Stimulated activated naive CD8-positive, alpha-beta T cell treated with anti-CD3 and anti-CD28 coated beads, Interleukin-15, amount 100 ng/mL, for 72 hours (primary cell): ENCODE measurements at regions not wholly inside any gene's neighbourhood (a gene's known extent, or its start where the extent isn't known, plus 50 kb on each side); places are given as distances from the start of the nearest gene placed in this dataset.

Source experiments
- ATAC-seq: fragments of 150-1000 bp; cut with Tn5 transposase; 2 replicates; pipeline ENCODE4 v1.10.0; 2021; ENCODE audit warnings: mild to moderate bottlenecking, moderate library complexity
- DNase-seq, 2 donors: peaks; one replicate each; pipeline ENCODE4 v3.0.0; 2021 to 2022
- H3K27ac Mint-ChIP-seq, 2 donors: one replicate each; pipeline ENCODE4 v1.8.0; 2022; ENCODE audit warnings: mild to moderate bottlenecking in 2 of 2, mixed read lengths in 2 of 2, moderate library complexity in 2 of 2
- H3K27me3 Mint-ChIP-seq: one replicate; pipeline ENCODE4 v1.8.0; 2022; ENCODE audit warnings: mixed read lengths
- H3K4me1 Mint-ChIP-seq: one replicate; pipeline ENCODE4 v1.8.0; 2022; ENCODE audit warnings: mild to moderate bottlenecking, mixed read lengths
- H3K4me3 Mint-ChIP-seq, 2 donors: one replicate each; pipeline ENCODE4 v1.8.0; 2022; ENCODE audit warnings: mild to moderate bottlenecking in 2 of 2, mixed read lengths in 2 of 2, moderate library complexity in 1 of 2
- H3K9me3 Mint-ChIP-seq, 2 donors: one replicate each; pipeline ENCODE4 v1.8.0; 2022; ENCODE audit warnings: mixed read lengths in 2 of 2

DNA sequence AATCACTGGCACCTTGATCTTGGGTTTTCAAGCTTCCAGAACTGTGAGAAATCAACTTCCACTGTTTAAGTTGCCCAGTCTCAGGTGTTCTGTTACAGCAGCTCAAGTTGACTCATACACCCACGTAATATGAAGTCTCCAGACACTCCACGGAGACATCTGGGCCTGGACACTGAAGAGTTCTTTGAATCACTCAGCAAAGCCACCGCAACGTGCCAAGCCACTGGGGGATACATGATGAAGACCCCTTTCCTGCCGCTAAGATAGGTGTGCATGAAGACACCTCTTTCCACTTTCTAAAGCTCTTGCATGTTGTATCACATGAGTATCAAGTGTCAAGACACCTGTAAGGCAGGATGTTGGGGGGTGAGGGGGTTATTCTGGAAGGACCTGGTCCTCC is 311.7 kb upstream of the RTL1 start:
- ATAC-seq (no peak), DNase-seq (no peak)
- Mint-ChIP-seq H3K4me3 (no peak overlapping the region), H3K27ac (no peak overlapping the region), H3K9me3 (peaks cover 16 to 25% of the 10 kb centered on the region in 2 donors), H3K4me1 (no peaks in the 10 kb centered on the region), H3K27me3 (no peaks in the 10 kb centered on the region)

DNA sequence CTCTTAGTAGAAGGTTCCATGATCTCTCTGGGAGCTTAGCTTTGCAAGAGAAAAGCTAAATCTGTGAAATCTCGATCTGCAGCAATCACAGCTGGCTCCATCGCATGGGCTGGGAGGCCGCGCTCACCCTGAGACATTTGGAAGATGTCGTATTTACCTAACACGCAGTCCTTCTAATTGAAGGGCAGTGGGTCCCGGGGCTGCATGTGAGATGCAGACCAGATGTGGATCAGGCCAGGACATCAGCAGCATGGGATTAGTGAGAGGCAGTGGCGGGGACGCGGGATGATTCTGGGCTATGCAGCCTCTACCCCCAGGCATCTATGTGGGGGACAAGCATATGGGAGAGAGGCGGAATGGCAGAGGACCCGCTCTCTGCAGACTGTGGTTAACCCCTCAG is 312.4 kb upstream of the RTL1 start:
- Mint-ChIP-seq H3K27me3 (no peaks in the 10 kb centered on the region), H3K27ac (no peak overlapping the region), H3K9me3 (peaks cover 10 to 25% of the 10 kb centered on the region in 2 donors), H3K4me3 (no peak overlapping the region), H3K4me1 (no peaks in the 10 kb centered on the region)
- no peak for DNase-seq
- no peak for ATAC-seq

DNA sequence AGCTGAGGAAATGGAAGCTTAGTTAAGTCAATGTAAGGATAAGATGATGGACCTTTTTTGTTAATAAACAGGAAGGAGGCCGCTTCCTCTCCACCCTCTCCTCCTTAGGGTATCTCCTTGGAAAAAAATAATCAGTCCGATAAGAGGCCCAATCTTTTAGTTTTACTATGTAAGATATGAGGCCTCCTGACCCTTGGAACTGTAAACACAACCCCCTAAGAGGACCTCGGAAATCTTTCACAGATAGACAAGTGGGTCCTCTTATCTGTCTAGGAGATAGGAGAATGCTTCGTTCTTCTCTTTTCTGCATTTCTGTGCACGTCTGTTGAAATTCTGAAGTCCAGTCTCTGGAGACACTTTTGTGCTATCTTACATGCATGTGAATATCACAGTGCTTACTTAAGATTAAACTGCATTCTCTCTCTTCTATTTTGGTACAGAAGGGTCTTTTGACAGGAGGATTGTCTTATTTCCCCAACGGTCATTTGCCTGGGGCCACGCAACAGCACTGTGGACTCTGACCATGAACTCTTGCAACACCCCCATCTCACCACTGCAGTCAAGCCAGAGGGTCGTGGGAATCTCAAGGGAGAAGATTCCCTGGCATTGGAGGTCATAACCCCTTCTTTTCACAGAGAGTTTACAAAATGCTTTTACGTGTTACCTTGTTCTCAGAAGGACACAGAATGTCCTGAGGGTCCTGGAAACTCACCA is 313.0 kb upstream of the RTL1 start:
- Mint-ChIP-seq H3K4me3 (no peak overlapping the region), H3K4me1 (no peaks in the 10 kb centered on the region), H3K27me3 (no peaks in the 10 kb centered on the region), H3K9me3 (peaks cover 10 to 25% of the 10 kb centered on the region in 2 donors), H3K27ac (no peak overlapping the region)
- ATAC-seq (no peak), DNase-seq (no peak)

DNA sequence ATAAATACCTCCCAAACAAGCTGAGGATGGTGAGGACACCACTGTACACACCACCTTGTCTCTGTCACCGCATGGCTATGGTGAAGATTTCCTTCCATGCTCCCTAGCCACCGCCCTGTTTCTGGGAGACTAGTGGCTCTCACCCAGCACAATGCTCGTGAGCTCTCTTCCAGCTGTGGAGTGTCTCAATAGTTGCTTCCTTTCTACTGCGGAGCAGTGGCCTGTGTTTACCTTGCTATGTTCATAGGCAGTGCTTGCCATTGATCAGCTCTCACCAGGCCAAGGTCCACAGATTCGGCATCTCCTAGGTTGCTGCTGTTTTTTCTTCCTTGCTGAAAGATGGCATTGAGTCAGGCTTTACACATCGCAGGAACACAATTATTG is 313.6 kb upstream of the RTL1 start:
- no peak for ATAC-seq
- Mint-ChIP-seq H3K27me3 (no peaks in the 10 kb centered on the region), H3K4me1 (no peaks in the 10 kb centered on the region), H3K9me3 (peaks cover 6 to 20% of the 10 kb centered on the region in 2 donors), H3K27ac (no peak overlapping the region), H3K4me3 (no peak overlapping the region)
- peak in 1 of 2 donors; percentile 0 for DNase-seq

DNA sequence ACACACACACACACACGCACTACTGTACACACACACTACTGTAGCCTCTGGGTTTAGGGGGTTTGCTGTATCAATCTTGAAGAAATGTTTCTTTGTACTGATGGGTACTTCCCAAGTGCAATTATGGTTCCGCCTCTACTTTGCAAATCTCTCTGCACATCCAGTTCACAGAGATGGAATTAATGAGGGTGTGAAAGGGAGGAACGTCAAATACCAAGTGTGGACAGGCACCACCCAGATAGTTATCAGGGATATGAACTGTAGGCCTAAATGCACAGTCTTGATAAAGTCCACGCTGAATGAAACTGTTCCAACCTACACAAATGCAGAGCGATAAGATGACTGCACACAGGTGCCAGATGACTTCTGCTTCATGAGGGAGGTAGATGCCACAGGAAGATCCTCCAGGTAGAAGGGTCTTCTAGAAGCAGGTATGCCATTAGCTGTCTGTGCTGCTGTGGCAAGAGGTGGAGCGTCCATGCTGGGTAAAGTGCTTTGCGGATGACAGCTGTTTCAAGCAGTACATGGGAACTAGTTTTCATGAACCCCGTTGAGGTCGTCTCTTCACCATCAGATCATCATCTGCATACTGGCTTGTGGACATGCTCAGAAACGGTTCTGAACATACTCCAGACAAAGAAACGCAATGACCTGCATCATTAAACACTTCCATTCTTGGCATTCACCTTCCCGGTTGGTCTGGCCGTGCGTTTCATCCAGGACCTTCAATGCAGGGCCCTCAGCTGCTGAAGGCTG is 314.3 kb upstream of the RTL1 start:
- DNase-seq = peak in 1 of 2 donors; percentile 2
- Mint-ChIP-seq H3K27ac (no peak overlapping the region), H3K27me3 (peaks cover 2% of the 10 kb centered on the region), H3K4me1 (no peaks in the 10 kb centered on the region), H3K4me3 (no peak overlapping the region), H3K9me3 (peaks cover 4 to 15% of the 10 kb centered on the region in 2 donors)
- no peak for ATAC-seq

DNA sequence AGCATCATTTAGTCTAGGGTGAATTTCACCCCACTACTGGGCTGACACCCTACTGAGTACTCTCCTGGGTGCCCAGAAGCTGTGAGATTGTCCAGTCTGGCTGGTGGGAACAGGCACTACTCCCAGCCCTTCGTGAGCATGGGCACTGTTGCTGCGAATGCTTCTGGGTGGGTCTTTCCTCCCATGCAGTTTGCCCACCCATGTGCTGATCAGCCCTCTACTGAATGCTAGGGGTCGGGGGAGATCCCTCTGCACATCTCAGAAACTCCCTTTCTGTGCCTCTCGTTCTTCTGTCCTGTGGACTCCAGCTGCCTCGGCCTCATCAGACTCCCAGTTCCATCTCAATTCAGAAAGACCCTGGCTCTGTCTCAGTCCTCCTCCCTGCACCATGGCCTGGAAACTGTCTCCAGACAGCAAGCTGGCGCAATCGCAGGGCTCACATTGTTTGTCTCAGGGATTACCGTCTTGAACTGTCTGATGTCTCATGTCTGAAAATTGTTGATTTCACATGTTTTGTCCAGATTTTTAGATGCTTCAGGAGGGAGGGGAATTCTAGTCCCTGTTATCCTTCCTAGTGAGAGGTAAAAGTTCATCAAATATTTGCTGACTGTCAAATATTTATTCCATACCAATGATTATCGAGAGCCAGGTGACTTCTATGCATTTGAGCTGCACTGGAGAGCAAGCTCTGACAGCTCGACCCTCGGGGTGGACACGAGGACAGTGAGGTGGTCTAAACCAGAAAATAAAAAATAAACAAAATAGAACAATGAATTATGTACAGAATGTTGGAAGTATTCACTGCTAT is 316.6 kb upstream of the RTL1 start:
- Mint-ChIP-seq H3K27me3 (peaks cover 10% of the 10 kb centered on the region), H3K9me3 (peaks cover 0 to 3% of the 10 kb centered on the region in 2 donors), H3K4me1 (peaks cover 4% of the 10 kb centered on the region), H3K4me3 (no peak overlapping the region), H3K27ac (peak overlapping the region in 1 of 2 donors; percentile 79)
- DNase-seq = no peak
- ATAC-seq = no peak

DNA sequence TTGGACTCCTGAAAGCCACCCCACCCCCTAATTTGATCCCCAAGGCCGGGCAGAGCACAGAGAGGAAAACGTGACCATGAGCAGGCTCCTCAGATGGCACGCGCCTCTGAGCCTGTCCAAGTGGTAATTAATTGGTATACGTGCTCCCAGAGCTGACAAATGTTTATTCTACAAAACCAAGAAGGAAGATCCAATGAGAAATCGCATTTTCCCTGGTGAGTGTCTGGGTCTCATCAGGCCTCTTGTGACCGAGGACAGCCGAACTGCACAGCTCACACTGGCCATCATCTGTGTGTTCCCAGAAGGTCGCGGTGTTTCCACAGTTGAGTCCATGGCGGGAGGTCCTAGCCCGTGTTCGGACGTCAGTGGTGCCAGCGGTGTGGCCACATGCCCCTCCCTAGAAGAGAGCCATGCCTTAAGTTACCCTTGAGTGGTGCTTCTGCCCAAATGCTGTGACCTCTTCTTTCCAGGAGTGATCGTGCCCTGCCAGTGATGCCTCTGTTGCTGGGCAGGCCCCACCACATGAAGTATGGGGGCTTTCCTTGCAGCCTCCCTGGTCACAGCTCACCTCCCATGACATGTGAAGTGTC is 317.5 kb upstream of the RTL1 start:
- Mint-ChIP-seq H3K27me3 (peaks cover 10% of the 10 kb centered on the region), H3K27ac (no peak overlapping the region), H3K9me3 (no peaks in the 10 kb centered on the region), H3K4me1 (peaks cover 13% of the 10 kb centered on the region), H3K4me3 (no peak overlapping the region)
- ATAC-seq (no peak), DNase-seq (no peak)

DNA sequence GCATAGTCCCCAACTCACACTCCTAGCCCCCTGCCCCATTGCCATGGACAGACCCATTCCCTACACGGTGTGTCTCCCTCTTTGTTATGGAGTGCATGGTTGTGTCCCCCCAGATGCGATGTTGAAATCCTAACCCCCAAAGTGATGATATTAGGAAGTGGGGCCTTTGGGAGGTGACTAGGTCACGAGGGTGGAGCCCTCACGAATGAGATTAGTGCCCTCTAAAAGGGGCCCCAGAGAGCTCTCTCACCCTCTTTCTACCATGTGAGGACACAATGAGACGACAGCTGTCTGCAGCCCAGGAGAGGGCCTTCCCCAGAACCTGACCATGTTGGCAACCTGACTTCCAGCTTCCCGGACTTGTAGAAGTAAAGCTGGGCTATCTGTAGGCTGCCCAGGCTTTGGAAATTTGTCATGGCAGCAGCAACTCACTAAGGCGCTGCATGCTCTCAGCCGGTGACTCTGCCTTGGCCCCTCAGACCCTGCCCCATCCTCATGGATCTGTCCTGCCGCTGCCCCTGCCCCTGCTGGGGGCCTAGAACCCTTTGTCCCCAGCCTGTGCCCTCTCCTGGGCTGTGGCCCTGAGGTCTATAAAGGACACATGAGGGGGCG is 318.1 kb upstream of the RTL1 start:
- DNase-seq = no peak
- ATAC-seq = no peak
- Mint-ChIP-seq H3K27me3 (peaks cover 10% of the 10 kb centered on the region), H3K4me1 (peaks cover 20% of the 10 kb centered on the region), H3K9me3 (no peaks in the 10 kb centered on the region), H3K27ac (no peak overlapping the region), H3K4me3 (no peak overlapping the region)

DNA sequence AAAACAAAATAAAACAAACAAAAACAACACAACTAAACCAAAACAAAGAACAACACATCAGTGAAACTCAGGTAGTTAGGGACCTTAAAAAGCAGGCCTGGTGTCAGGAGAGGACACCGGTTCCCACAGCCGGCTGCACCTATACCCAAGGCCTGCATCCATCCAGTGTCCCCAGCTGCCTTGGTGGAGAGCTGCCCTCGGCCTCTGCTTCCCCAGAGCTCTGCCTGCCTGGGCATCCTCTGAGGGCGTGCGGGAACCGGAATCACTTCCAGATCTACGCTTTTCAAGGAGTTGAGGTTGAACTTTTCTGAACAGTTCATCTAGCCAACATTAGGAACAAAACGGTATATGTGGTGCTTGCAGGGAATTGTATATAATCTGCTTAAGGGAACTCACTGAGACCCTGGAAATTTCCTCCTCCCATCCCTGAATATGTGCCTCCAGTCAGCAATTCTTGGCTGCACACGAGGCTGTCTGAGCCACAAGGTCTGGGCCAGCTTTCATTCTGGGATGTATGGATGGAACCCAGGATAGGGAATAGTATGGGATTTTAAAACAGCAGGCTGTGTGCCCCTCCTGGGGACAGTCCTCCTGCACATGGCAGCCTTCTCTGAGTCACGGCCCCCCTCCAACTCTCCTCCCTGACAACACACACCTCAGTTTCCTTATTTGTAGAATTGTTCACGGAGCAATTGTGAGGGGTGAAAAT is 319.0 kb upstream of the RTL1 start:
- H3K4me3 Mint-ChIP-seq = no peak overlapping the region
- no peak for ATAC-seq

DNA sequence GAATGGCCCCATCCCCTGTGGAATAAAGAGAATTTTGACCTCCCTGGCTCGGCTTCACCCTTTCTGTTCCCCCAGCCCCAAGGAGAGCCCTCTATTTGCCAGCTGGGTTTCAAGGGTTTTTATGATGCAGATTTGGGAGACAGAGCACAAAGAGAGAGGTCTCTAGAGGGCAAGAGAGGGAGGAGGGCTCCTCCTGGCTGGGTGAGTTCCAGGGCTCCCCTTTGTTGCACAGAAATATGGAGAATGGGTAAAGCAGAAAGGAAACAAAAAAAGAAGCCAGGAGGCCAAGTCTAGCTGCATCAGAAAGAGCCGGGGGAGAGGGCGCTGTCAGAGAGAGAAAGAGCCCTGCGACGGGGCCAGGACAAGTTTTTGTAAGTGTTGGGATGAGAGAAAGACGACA is 319.6 kb upstream of the RTL1 start:
- no peaks in the 10 kb centered on the region for H3K9me3 Mint-ChIP-seq
- H3K27ac Mint-ChIP-seq = peak overlapping the region in 1 of 2 donors; percentile 30

More for the DNA sequence above, 319.0 kb upstream of the RTL1 start:
- no peak for DNase-seq
- H3K27ac Mint-ChIP-seq = no peak overlapping the region
- peaks cover 10% of the 10 kb centered on the region for H3K27me3 Mint-ChIP-seq
- H3K9me3 Mint-ChIP-seq = no peaks in the 10 kb centered on the region
- H3K4me1 Mint-ChIP-seq = peaks cover 21% of the 10 kb centered on the region

DNA sequence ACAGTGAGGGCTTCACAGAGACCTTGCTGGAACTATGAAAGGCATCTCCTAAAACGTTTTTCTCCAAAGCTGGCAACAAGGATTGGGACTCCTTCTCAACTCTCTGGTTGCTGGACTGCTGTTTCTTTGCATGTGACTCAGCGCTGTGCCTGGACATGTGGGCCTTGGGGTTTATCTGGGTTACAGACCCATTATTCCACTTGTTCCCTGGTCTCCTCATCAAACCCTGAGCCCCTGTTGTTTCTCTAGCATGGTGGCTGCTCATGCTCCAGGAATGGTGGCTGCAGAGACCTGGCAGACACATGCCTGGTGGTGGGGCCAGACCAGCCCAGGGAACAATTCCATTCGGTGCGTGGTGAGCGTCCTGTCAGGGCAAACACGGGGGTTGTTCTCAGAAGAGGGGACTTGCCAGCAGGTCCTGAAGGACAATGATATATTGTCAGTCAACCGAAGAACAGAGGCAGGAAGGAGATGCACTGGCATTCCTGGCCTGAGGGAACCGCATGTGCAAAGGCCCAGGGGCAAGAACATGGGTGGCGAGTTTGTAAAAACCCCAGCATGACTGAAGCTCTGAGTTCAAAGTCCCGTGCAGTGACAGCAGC is 320.1 kb upstream of the RTL1 start:
- H3K27me3 Mint-ChIP-seq = peaks cover 10% of the 10 kb centered on the region
- no peak for ATAC-seq
- DNase-seq = no peak
- H3K27ac Mint-ChIP-seq = peak overlapping the region in 1 of 2 donors; percentile 3
- H3K9me3 Mint-ChIP-seq = no peaks in the 10 kb centered on the region
- no peak overlapping the region for H3K4me3 Mint-ChIP-seq
- peaks cover 21% of the 10 kb centered on the region for H3K4me1 Mint-ChIP-seq

More for the DNA sequence above, 319.6 kb upstream of the RTL1 start:
- no peak for ATAC-seq
- Mint-ChIP-seq H3K27me3 (peaks cover 10% of the 10 kb centered on the region), H3K4me1 (peaks cover 21% of the 10 kb centered on the region), H3K4me3 (no peak overlapping the region)
- DNase-seq = no peak

DNA sequence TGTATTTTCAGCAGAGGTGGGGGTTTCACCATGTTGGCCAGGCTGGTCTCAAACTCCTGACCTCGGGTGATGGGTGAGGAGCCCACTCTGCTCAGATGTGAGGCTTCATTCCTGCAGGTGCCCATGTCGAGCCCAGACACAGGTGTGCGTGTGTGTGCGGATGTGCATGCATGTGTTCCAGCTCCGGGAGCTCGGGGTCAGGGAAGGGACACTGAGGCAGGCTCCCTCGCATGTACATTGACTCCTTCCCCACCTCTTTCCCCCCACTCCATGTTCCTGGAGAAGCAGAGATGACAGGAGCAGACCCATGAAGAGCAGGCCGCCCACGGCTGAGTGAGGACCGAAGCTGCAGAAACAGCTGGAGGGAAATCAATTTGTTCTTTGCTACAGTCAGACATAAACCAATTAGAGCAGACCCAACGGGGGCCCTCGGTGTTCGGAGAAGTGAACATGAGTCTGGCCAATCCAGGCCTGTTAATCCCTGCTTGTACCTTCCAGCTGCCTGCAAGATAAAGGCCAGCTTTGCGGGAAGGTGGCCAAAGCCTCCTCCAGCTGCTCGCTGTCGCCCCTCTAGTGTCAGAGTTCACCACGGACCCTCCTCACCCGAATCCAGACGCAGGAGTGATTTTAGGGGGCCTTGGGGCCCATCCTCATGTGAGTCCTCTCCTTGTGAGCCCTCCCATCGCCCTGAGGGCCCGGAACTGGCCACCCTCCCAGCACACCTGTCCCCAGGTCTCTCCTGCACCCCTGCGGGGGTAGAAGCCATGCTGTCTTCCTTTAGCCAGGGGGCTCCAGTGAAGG is 321.0 kb upstream of the RTL1 start:
- H3K9me3 Mint-ChIP-seq = no peaks in the 10 kb centered on the region
- H3K27me3 Mint-ChIP-seq = peaks cover 10% of the 10 kb centered on the region
- DNase-seq (no peak), ATAC-seq (no peak)
- H3K4me1 Mint-ChIP-seq = peaks cover 21% of the 10 kb centered on the region
- H3K4me3 Mint-ChIP-seq = no peak overlapping the region
- H3K27ac Mint-ChIP-seq = peak overlapping the region in 1 of 2 donors; percentile 10

DNA sequence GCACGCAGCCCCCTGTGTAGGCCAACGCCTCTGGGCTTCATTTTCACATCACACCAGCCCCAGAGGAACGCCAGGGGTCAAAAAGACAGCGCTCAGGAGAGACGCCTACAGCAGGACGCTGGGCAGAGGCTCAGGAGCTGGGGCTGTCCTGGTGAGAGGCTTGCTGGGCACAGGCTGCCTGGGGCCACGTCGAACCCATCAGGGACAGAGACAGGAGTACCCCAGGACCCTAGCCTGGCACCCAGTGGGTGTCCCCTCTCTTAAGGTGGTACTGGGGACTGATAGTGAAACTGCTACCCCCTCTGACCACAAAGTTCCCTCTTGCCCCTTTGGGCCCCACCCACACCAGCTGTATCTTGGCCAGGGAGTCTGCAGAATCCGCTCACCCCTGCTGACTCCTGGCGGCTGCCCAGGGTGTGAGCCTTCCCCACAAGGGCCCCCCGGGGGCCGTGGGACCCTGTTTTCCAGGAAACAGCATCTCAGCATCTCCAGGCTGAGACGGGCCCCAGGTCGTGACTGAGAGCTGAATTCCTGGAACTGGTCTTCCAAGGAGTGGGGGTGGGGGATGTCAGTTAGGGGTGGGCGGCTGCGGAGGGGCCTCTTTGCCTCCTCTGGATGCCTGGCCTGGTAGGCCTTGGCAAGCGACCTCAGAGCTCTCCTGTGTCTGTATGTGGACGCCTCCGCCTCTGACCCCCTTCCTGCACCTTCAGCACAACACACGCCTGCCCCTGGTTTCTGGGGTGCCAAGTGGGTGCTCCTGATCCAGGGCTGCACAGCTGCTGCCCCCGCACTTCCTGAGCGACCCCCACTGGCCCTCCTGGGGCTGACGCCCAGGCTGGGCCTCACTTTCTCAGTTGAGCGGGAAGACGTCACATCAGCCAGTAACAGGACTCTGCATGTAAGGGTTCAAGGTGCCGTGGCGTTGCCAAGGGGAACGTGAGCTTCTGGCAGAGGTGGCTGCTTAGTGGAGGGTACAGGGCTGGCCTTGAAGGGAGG is 321.9 kb upstream of the RTL1 start:
- H3K9me3 Mint-ChIP-seq = no peaks in the 10 kb centered on the region
- H3K4me1 Mint-ChIP-seq = peaks cover 21% of the 10 kb centered on the region
- ATAC-seq (peak; percentile 56), DNase-seq (peak in 1 of 2 donors; percentile 21)
- peaks cover 10% of the 10 kb centered on the region for H3K27me3 Mint-ChIP-seq
- H3K27ac Mint-ChIP-seq = peak overlapping the region; percentile 73 to 96
- H3K4me3 Mint-ChIP-seq = peak overlapping the region in 1 of 2 donors; percentile 75
